SK-N-MC (cell line): ENCODE measurements at regions not wholly inside any gene's neighbourhood (a gene's known extent, or its start where the extent isn't known, plus 50 kb on each side); places are given as distances from the start of the nearest gene placed in this dataset.

ENCODE experiments used
- EZH2 ChIP-seq: fragments of 200-600 bp; sonication (generic); IDR thresholded peaks from one replicate; pipeline ENCODE4 v1.6.1; 2017; ENCODE audit warnings: antibody characterized with exemption
- FOXP2 ChIP-seq: optimal IDR thresholded peaks from 2 replicates; pipeline ENCODE3; 2011; ENCODE audit warnings: mild to moderate bottlenecking, moderate library complexity; ENCODE audit not compliant: insufficient read depth; ENCODE audit errors: extremely low read length, control extremely low read depth
- POLR2AphosphoS5 ChIP-seq: IDR thresholded peaks from 2 replicates; pipeline ENCODE4 v1.6.1; 2012; ENCODE audit warnings: mild to moderate bottlenecking, low read depth, low read length, borderline replicate concordance

- TF ChIP-seq EZH2 (no peak), POLR2AphosphoS5 (no peak), FOXP2 (no peak)
These were observed 738.8 kb upstream of the POT1 start for GRCh38 chr7:125668321-125668993.
